HG02610 (cell line): ENCODE measurements at regions not wholly inside any gene's neighbourhood (a gene's known extent, or its start where the extent isn't known, plus 50 kb on each side); places are given as distances from the start of the nearest gene placed in this dataset.
"Not testable (repeated sequence)": the region's sequence is repeated elsewhere in the genome, so short reads cannot be mapped to it uniquely, and the experiment has no call there.

ENCODE experiments used
- ATAC-seq: cut with Tn5 transposase; IDR thresholded peaks from one replicate; pipeline ENCODE4 v1.9.1; 2021; ENCODE audit warnings: mild to moderate bottlenecking, moderate library complexity; ENCODE audit not compliant: unreplicated experiment

GRCh38 chr10:33913194-33913593 is 578.7 kb upstream of the NRP1 start:
- no peak for ATAC-seq

DNA sequence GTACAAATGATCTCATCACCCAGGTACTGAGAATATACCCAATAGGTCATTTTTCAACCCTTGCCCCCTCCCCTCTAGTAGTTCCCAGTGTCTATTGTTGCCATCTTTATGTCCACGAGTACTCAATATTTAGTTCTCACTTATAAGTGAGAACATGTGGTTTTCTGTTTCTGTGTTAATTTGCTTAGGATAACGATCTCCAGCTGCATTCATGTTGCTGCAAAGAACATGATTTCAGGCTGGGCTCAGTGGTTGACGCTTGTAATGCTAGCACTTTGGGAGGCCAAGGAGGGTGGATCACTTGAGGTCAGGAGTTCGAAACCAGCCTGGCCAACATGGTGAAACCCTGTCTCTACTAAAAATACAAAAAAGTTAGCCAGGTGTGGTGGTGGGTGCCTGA is 575.0 kb upstream of the NRP1 start:
- ATAC-seq, result not testable (repeated sequence)

GRCh38 chr10:33901166-33901565 is 566.7 kb upstream of the NRP1 start:
- ATAC-seq, result no peak

DNA sequence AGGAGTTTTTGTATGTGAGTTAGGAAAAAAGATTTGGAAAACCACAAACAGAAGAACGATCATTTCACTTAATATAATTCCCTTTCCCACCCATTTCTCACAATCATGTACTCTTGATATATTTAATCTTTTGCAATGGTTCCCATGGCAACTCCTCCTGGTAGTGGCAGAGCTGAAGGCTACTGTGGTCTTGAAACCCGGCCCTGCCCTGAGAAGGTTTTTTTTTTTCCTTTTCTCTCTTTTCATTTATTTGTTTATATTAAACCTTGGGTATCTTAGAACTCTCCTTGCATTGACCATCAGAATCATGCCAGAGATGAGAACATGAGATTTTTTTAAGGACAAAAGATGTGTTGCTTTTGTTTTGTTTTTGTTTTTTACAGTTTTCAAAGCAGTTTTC is 566.1 kb upstream of the NRP1 start:
- no peak for ATAC-seq

DNA sequence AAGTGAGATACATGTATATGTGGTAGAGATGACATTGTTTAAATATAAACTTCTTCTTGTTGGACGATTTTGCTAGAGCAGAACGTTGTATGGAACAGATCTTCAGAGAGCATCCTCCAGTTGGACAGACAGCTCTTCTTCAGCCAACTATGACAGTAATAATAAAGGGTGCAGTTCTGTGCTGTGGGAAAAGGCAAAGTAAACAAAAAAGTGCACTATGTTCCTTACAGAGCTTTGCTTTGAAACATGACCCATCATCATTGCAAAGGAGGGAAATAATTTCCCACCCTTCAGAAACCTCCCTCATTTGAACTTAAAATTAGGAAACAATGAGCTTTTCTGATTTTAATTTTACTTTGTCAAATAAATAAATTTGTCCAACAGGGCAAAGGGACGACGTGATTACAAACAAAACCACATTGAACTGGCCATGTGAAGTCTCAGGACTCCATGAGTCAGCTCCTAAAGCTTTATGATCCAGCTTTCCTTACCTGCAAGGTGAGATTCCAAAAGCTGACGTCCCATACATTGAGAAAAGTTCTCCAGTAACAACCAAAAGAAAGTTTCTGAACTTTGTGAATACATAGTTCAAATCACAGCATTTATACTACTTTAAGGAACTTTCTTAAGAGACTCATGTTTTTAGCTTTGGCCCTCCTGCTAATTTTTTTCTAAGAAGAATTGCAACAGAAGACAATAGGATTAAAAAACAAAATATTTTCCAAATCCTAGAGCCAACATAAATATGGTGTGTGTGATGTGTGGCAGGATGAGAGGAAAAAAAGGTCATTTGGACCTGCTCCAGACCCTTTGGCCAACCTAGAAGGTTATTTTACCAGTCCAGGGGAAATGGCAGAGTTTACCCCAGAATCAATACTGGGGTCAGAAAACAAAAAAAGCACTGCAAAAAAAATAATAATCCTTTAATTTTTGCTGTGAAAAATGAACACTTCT is 565.4 kb upstream of the NRP1 start:
- no peak for ATAC-seq

- no peak for ATAC-seq
These were observed 562.9 kb upstream of the NRP1 start for GRCh38 chr10:33897291-33897752.

DNA sequence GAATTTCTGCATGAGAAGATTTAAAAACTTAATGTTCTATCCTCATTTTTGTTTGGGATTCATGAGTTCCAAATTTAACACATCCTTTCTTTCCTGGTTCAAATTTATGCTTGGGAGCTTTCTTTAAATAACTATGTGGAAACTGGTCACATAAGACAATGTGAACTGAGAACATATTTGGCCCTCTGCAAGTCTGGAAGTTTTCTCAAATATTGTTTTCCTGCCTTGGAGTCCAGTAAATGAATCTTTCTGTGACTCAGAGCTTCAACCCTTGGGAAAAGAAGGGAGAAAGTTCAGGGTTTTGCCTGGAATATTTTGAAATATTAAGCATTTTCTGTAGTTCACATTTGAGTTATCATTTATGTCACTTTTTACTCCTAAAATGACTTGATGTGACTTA is 559.0 kb upstream of the NRP1 start:
- no peak for ATAC-seq

GRCh38 chr10:33889371-33889770 is 554.9 kb upstream of the NRP1 start:
- ATAC-seq, result no peak

DNA sequence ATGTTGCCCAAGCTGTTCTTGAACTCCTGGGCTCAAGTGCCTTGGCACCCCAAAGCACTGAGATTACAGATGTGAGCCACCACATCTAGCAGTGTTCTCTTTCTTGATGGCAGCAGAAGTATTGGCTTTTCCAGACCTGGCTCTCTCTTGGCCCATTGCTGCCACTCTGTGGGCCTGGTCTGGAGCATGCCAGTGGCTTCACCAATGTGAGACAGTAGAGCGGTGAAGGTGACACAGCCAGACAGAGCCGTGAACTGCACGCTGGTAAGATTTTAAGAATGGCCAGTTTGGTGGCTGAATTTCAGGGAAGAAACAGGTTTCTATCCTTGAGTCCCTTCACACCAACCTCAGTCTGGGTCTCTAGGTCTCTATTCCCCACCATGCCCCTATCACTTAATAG is 552.7 kb upstream of the NRP1 start:
- no peak for ATAC-seq

GRCh38 chr10:33886299-33886698 is 551.8 kb upstream of the NRP1 start:
- ATAC-seq, result no peak

DNA sequence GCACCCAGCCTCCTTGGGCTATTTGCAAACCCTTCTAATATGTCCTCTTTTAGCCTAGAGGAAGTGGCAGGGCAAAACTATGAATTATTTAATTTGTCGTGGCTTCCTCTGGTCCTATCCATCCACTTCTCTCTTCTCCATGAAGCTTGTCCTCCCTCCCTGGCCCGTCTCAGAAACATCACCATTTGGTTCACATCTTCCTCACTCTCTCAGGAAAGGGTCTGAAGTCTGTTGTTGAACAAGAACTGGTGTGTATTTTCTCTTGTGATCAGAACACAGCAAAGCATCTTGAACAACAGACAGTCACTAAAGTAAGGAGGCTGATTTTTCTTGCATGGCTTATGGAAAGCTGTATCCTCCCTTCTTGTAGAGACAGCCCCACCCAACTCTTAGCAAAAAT is 550.1 kb upstream of the NRP1 start:
- no peak for ATAC-seq

GRCh38 chr10:33883881-33884280 is 549.4 kb upstream of the NRP1 start:
- ATAC-seq, result no peak

DNA sequence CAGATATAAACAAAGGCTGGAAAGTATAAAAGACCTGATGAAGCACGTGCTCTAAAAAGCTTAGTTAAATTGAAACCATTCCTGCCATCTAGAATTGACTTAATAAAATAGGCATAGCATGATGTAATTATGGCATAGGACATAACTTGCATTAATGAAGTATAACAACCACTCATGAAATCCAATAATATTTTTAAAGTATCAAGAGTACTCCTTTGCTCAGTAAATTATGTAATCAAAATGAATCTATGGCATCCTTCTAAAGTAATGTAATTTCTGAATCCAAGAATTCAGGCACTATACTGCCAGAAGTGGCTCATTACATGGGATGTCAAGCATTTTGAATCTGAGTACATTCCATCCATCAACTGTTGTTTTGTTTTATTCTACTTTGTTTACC is 548.5 kb upstream of the NRP1 start:
- ATAC-seq, result no peak

DNA sequence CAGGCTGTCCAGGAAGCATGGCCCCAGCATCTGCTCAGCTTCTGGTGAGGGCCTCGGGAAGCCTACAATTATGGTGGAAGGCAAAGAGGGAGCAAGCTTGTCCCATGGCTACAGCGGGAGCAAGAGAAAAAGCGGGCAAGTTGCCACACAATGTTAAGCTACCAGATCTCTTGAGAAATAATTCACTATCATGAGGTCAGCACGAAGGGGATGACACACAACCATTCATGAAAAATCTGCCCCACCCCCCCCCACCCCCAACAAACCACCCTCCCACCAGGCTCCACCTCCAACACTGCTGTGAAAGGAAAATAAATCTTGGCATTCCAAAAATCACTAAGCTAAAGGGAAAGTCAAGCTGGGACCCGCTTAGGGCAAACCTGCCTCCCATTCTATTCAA is 545.8 kb upstream of the NRP1 start:
- ATAC-seq, result no peak

DNA sequence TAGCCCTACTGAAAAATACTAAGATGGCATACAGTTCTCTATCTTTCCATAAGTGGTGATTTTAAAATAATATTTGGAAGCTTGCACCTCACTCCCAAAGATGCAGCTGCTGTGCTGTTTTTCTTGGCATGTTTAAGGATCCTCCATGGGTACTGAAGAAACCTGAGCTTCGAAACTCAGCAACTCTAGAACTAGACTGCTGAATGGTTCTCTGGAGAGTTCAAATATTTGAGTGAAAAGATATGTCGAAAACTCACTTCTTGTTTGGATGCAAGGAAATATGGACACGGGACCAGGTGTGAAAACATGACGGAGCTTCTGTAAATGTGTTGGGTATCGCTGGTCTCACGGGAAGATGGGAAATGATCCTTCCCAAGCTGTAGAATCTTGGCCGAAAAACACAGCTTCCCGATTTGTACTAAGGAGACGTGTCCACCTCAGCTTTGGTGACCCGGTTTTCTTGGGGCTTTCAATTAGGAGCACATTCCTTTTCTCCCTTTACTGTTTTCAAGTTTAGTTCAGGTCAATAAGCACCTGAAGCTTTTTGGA is 543.8 kb upstream of the NRP1 start:
- ATAC-seq, result no peak

DNA sequence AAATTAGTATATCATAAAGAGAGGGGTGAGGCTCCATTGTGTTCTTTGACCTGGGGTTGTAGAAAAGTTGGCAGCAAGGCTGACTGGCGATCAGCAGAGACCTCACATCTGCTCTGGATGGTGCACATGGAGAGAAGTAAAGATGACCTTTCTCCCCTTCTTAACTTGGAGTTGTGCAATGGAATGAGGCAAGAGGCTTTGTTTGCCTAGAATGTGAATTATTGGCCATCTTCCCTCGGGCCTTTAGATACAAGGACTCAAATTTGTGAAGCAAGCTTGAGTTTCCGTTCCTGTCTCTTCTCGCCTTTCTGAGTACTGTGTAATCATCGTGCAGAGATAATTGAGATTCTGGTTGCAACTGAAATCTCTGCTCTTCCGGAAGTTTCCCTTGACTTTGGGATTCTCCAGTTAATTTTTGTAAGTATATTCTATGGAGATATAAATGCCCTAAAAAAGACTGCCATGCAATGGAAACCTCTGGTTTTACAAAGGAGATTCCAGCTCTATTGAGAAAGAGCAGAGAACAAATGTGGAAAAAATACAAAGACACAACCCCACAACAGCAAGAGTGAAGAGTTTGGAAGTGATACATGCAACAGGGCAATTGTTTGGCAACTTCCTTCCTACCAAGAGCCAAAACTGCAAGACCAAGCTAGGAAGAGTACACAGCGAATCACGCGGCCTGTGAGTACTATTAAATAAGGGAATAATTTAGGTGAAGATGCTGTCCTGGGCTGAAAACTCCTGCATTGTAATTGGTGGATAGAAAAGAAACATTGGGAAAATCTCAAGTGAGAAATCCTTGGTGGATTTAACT is 542.3 kb upstream of the NRP1 start:
- ATAC-seq, result no peak

DNA sequence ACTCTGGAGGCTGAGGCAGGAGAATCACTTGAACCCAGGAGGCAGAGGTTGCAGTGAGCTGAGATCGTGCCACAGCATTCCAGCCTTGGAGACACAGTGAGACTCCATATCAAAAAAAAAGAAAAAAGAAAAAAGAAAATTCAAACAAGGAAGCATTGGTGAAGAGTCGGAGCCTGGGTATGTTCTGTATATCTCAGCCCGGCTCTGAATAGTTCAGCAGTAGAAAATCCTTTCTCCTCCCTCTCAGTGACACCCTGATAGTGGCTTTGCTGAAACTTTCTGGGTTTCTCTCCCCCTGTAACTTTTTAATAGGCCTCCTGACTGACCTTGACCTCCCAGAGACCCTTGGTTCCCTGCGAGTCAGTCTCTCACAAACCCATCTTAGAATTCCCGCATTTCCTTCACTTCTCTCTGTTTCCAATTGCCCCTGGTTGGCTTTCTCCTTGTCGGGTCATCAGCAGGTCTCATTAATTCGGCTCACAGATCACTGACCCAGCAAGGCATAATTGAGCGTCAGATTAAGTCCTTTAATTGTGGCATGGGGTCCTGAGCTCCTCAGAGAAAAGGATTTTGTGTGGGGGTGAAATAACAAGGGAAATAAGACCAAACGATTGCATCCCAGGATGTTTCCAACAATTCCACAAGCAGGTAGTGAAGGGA is 541.6 kb upstream of the NRP1 start:
- no peak for ATAC-seq

- no peak for ATAC-seq
These were observed 536.8 kb upstream of the NRP1 start for GRCh38 chr10:33871061-33871956.

DNA sequence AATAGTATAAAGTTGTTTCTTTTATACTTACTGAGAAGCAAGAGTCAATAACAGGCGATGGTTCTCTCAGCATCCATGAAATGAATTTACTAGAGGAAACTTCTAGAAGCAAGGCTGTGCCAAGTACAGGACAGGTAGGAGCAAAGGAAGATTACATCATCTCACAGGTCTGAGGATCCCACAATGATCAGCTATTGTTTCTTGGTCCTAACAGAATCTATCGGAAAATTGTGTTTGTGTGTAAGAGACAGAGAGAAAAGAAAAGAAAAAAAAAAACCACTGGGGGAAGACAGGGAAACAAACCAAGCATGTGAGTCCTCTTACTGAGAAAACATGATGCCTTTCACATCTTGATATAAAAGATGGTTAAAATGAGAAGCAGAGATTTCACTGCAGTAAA is 535.0 kb upstream of the NRP1 start:
- ATAC-seq, result no peak

GRCh38 chr10:33869028-33869427 is 534.6 kb upstream of the NRP1 start:
- no peak for ATAC-seq
